ENCODE measurements at regions not wholly inside any gene's neighbourhood (a gene's known extent, or its start where the extent isn't known, plus 50 kb on each side); places are given as distances from the start of the nearest gene placed in this dataset.

DNA sequence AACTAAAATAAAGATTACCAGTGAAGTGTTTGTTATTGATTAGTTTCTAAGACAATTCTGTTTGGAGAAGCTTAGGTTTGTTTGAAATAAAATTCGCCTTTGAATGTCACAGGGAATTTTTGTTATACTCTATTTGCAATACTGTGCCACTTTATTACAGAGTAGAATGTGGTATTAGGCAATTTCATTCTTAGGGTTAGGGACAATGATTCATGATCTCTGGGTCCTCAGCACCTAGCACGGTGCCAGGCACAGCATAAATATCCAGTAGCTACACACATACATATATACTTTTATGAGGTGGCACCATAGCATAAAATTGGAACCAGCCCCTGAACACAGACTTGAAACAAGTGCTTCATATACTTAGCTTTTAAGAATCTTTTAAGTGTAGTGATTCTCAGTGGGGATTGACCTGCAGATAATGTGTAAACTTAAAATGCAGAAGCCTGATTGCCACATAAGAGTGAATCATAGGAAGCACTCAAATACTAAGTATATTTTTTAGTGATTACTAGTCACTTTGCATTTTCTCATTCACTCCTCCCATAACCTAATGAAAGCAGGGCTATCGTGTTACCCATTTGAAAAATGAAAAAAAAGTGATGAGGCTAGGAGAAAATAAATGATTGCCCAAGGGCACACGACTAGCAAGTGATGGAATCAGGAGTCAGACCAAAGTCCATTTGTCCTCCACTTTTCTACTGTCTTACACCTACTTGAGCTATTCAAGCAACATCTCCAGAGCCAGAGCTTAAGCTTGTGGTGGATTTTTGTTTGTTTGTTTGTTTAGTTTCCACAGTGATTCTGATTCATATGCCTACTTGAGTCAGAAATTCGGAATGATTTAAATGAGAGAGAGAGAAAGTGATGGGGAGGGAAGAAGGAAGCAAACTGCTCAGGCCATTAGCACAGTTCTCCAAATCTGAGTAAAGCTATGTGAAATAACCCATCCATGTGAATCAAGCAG is 366.0 kb upstream of the FGF13 start:
- DNase-seq (ENCODE audit: low read depth) = peak; percentile 61
- TF ChIP-seq, protein P1, sequence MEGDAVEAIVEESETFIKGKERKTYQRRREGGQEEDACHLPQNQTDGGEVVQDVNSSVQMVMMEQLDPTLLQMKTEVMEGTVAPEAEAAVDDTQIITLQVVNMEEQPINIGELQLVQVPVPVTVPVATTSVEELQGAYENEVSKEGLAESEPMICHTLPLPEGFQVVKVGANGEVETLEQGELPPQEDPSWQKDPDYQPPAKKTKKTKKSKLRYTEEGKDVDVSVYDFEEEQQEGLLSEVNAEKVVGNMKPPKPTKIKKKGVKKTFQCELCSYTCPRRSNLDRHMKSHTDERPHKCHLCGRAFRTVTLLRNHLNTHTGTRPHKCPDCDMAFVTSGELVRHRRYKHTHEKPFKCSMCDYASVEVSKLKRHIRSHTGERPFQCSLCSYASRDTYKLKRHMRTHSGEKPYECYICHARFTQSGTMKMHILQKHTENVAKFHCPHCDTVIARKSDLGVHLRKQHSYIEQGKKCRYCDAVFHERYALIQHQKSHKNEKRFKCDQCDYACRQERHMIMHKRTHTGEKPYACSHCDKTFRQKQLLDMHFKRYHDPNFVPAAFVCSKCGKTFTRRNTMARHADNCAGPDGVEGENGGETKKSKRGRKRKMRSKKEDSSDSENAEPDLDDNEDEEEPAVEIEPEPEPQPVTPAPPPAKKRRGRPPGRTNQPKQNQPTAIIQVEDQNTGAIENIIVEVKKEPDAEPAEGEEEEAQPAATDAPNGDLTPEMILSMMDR (IDR thresholded peaks at IDR 0.05; ENCODE audit: insufficient read depth, low read length) = no peak
- no peak overlapping the region for H3K4me3 ChIP-seq (ENCODE audit: low read depth, low read length)

DNA sequence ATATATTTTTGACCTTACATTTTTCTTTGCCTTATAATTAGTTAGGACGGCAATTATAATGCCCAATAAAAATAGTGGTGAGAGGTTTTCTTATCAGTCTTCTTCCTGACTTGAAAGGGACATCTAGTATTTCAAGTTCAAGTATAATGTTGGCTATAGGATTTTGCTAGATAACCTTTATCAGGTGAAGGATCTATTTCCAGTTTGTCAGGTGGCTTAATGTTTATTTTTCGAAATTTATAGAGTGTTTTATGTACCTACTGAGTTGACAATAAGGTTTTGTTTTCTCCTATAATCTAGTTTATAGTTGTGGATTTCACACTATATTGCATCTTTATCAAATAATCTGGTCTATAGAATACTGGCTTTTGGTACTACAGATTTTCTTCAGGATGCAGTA is 351.8 kb upstream of the FGF13 start:
- H3K4me3 ChIP-seq (ENCODE audit: low read depth, low read length) = no peak overlapping the region
- TF ChIP-seq, protein P1 (IDR thresholded peaks at IDR 0.05; ENCODE audit: insufficient read depth, low read length) = no peak
- DNase-seq (ENCODE audit: low read depth) = no peak

DNA sequence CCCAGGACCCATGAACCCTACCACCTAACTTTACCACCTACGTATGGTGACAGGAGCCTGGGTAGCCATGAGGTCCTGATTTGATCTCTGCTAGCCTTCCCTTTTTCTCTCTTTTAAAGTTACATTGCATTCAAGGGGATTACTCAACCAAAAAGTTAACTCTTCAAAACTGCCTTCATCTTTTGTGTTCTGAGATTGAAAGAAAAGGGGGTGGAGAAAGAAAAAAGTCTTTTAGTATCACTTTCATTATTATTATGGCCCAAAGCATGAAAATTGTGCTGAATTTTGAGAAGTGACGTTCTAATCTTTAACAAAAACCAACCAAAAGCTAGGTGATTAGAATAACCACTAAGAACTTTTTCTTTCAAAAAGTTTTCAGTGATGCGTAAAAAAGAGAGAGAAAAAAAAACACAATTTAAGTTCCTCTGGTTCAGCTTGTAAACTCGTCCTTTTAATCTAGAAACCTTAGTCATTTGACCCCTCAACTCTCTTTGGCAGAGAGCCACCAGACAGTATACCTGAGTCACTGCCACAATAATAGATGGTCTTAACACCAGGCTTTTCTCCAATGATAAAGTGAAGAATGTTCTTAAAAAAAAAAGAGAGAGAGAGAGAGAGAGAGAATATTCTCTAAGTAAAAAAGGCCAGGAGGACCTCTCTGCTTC is 347.4 kb upstream of the FGF13 start:
- DNase-seq (ENCODE audit: low read depth) = peak; percentile 72
- TF ChIP-seq, protein P1 (IDR thresholded peaks at IDR 0.05; ENCODE audit: insufficient read depth, low read length) = no peak
- no peak overlapping the region for H3K4me3 ChIP-seq (ENCODE audit: low read depth, low read length)

DNA sequence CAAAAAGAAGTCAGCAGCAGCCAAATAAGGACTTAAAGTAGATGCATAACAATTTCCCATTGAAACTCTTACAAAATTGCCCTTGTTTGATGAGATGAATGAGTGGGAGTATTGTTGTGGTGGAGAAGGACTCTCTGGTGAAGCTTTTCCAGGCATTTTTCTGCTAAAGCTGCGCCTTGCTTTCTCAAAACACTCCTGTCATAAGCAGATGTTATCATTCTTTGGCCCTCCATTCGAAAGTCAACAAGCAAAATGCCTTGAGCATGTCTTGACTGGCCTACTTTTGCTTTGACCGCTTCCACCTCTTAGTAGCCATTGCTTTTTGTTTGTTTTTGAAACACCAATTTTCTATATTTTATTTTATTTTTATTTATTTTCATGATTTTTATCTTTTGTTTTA is 340.9 kb upstream of the FGF13 start:
- no peak for DNase-seq (ENCODE audit: low read depth)
- TF ChIP-seq, protein P1 (IDR thresholded peaks at IDR 0.05; ENCODE audit: insufficient read depth, low read length) = no peak
- no peak overlapping the region for H3K4me3 ChIP-seq (ENCODE audit: low read depth, low read length)

DNA sequence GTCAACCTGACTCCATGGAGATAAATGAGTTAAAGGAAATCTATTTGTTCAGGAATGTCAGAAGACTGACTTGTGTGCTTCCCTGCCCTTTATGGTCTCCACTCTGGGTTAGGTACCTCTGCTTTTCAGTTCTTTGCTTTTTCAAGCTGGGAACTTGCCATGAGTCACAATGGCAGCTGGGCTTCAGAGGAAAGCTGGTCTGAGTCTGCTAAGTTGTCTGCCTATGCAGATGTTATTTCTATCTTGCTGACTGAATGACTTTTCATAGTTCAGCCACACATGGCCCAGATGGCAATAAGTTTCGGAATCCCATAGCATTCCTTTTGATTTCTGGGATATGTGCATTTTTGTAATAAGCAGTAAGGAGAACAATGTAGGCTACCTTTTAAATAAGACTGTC is 337.9 kb upstream of the FGF13 start:
- no peak for DNase-seq (ENCODE audit: low read depth)
- TF ChIP-seq, protein P1 (IDR thresholded peaks at IDR 0.05; ENCODE audit: insufficient read depth, low read length) = no peak
- H3K4me3 ChIP-seq (ENCODE audit: low read depth, low read length) = no peak overlapping the region

DNA sequence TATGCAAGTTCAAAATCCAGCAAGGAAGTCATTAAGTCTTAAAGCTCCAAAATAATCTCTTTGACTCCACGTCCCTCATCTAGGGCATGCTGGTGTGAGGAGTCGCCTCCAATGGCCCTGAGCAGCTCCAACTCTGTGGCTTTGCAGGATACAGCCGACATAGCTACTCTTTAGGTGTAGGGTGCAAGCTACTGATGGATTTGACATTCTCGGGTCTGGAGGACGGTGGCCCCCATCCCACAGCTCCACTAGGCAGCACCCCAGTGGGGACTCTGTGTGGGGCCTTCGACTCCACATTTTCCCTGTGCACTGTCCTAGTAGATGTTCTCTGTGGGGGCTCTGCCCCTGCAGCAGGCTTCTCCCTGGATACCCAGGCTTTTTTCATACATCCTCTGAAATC is 333.2 kb upstream of the FGF13 start:
- TF ChIP-seq, protein P1 (IDR thresholded peaks at IDR 0.05; ENCODE audit: insufficient read depth, low read length) = no peak
- H3K4me3 ChIP-seq (ENCODE audit: low read depth, low read length) = no peak overlapping the region
- no peak for DNase-seq (ENCODE audit: low read depth)

Measured in fibroblast of the aortic adventitia (primary cell).